GM04503 (cell line): ENCODE measurements at regions not wholly inside any gene's neighbourhood (a gene's known extent, or its start where the extent isn't known, plus 50 kb on each side); places are given as distances from the start of the nearest gene placed in this dataset.
A peak's percentile ranks its signal among the peaks of the same experiment; 100 is the strongest.

Experiments used
- DNase-seq: peaks from one replicate; pipeline ENCODE4 v3.0.0-alpha.2; 2012; ENCODE audit warnings: low read depth

DNA sequence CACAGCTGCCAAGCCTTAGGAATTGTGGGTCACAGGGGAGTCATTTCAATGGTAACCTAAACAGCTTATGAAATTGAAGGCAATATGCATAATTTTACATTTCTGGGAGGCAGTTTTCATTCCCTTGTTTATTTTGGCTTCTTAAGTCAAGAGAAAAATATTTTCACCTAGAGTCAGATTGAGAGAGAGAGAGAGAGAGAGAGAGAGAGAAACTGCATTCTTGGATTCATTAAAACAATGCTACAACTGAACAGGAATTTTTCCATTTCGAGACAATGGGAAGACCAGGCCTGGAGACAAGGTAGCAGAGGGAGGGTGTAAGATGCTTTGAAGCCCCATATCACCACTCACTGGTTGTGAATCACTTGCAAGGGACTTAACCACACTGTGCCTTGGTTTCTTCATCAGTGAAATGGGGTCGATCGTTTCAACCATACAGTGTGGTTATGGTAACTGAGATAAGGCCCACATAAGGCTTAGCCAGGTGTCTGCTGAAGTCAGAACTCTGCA is 224.7 kb upstream of the IRX3 start:
- peak; percentile 53 for DNase-seq

DNA sequence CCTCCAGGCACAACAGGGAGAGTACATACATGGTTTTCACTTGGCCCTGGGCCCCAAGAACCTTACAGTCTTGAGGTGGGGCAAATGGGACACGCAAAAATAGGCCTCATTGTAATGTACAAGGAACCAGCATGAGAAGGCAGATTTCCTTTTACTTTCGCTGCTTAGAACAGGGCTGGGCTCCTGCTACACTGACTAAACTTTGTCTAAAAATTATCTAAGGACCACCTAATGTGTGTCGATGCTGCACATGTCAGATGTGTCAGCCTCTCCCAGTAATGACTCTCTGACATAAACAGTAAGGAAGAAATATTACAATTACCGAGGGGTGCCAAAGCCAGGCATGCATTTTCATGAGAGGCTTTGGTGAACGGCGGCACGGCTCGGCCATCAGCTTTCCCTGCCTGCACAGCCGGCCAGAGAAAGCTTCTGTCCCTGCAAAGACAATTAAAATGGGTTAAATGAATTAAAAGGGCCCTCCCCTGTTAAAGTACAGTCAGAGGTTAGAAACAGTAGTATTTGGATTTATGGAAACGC is 224.2 kb upstream of the IRX3 start:
- DNase-seq = no peak

DNA sequence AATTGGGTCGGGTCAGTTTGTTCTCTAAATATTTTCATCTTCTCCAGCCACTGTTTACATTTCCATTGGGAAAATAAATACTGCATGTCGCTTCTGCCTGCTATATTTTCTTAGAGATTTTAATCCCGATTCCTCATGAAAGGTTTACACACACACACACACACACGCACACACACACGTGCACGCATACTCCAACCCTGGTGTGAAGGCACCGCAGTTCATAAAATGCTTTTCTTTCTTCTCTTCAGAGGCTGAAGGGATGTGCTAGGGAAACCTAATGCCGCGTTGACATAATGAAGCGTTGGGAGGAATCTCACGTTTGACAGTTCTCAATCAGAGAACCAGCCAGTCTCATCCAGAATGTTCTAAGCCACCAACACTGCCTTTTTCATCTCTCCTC is 222.9 kb upstream of the IRX3 start:
- DNase-seq = no peak

DNA sequence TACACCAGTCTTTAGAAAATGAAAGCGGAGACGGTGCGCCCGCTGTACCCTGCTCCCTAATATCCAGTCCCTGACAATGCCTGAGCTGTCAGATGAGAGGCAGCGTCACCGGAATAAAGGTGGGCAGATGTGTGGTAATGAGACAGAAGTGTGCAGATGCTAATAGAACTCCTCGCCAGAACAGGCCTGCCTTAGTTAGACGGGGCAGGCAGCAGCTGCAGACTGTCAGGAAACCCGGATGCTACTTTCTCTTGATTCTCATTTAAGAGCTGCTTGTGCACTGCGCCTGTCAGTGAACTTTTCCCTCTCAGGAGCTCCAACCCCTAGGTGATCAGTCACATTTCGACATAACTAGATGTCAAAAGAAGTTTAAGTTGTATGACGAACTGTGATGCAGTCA is 221.8 kb upstream of the IRX3 start:
- no peak for DNase-seq

DNA sequence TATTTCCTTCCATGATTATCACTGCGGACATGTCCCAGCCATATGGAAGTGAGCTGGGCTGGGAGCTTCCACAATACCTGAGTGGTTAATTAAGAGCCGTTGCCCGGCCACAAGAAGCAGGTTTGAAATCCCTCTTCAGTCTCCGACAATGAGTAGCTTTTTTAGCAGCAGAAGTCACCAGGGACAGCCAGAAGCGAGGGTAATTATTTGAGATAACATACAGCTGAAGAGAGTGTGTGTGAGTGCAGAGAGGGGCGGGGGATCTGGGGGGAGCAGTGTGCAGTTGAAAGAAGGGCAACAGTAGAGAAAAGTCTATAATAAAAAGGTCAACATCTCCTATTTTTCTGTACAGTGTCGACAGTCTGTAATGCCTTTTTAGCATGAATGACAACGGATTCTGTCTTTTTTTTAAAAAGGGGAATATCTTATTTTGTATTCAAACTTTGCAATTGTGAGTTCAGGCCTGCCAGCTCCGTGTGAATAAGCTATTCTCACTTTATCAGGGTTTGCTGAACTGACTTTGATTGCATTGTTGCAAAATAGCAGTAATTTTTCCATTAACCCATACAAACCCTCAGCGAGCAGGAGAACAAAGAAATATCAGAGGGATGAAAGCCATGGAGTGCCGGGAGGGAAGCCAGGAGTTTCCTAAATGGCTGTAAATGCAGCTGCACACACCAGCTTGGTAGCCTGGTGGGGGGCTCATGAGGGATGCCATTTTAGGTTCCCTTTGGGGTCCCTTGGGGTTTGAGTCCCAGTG is 220.3 kb upstream of the IRX3 start:
- DNase-seq = no peak

DNA sequence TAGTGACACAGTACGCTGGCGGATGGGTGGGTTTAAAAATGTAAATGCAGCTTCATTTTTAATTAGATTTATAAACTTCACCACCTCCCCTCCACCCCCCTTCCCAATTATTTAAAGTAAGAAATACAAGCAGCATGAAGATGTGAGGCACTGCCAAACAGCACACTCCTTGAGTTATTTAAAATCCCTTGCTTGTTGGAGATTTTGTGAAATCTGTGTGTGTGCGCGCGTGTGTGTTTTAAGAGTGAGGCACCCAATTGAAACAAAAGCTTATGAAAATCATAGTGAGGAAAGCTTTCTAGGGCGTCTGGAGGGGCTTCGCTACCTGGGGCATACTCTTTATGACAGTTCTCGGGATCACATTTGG is 219.6 kb upstream of the IRX3 start:
- DNase-seq = no peak

DNA sequence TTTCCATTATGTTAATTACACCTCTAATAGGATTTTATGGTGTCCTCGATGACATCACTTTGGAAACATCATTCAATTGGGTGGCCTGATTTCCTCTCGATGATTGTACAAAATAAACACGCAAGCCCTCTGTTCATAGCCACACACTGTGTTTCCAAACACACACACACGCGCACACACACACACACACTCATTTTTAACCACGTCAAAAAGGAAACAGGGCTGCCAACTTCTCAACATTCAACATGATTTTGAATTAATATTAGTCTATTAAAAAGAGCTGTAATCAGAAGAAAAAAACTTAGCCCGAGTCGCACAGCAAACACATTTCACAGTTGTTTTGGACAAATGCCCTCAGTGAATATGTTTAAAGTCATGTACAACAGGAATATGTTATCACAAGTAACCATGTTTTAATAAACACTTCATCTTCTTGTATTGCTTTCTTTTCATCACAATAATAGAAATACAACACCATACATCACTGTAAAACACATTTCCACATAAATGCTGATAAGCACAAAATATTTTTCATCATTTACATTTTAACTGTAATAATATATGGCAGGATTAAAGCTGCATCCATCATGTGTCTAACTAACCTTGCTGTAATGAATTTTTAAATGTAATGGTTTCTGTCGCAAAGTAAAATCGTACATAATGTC is 219.1 kb upstream of the IRX3 start:
- DNase-seq = no peak

DNA sequence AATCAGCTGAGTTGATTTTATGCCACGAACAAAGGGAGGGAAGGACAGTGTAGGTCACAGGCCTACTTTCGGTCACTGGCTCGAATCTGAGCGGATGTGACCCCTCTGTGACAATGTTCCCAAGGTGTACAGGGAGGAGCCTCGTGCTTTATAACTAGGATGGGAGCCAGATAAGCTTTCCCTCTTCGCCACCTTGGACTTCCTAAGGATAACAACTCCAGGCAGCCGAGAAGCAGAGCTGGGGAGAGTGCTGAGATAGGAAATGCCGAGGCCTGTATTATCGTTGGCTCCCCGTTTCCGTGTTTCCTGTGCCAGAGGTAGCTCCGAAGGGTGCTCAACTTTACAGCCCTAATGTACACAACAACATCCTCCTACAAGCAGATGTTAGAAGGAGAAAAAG is 217.8 kb upstream of the IRX3 start:
- no peak for DNase-seq

DNA sequence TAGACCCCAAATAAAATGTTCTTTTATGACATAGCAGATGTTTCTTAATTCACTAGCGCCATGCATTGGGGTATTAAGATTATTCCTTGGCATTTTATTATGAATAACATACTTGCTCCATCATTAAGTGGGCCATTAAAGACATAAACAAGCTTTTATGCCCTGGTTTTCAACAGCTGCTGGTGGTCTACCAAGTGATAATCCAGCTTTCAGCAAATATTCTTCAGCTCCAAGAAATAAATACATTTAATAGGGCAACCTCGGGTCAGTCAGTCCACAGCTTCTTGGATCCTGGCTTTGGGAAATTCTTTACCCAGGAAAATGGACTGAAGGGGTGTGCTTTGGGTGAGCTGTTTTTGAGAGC is 217.3 kb upstream of the IRX3 start:
- no peak for DNase-seq

DNA sequence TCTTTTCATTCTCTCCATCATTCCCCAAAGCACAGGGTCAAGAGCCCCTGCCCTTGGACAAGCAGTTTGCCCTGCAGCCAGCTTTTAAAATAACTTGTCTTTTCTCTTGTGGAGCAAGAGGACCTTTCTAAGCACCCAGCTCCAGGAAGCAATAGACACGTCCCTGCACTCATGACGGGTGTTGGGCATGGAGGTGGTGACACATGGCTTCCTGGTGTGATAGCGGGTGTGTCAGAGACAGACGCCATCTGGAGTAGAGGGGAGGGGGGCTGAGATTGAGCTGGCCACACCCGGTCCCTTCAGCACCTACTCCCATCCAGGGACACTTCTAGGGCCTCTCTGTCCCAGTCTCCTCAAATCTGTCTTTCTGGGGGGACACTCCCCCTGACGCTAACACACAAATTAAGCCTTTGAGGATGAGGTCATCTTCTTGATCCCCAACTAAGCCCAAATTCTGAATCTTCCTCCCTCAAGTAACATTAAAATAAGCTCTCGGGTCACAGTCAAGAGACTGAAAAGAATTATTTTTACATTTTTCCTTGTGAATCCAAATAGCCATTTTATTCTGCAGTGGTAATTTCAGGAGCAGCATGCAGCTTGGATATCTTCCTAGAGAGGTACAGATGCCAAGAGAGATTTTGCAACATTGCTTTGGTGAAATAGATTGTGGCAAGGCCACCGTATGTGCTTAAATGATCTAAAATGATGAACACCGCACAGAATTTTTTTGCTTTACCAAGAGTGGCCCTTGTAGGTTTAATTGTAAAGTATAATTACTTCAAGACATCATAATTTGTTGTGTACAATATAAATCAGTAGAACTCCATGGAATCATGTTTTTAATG is 216.6 kb upstream of the IRX3 start:
- DNase-seq = peak; percentile 42

DNA sequence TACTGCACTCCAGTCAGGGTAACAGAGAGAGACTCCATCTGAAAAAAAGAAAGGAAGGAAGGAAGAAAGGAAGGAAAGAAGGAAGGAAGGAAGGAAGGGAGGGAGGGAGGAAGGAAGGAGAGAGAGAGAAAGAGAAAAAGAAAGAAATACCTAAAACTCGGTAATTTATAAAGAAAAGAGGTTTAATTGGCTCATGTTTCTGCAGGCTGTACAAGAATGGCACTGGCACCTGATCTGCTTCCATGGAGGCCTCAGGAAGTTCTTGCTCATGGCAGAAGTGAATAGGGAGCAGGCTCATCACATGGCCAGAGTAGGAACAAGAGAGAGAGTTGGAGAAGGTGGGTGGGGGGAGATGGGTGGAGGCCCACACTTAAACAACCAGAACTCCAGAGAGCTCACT is 215.2 kb upstream of the IRX3 start:
- DNase-seq = no peak

DNA sequence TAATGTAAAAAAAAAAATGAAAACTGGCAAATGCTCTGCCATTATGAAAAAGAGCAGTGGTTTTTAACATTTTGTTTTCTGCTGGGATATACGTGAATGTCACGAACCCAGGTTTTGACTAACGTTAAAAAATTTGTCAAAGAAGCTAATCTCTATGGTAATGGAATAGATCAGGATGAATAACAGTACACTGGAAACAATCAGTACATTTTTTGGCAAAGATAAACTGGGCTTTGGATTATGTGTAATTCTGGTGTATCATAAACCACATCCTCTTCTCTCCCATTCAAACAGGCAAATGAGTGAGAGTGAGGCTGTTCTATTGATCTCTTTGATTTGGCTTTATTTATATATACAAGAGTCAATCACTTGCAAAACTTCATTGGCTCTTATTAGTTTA is 207.0 kb upstream of the IRX3 start:
- DNase-seq = no peak

DNA sequence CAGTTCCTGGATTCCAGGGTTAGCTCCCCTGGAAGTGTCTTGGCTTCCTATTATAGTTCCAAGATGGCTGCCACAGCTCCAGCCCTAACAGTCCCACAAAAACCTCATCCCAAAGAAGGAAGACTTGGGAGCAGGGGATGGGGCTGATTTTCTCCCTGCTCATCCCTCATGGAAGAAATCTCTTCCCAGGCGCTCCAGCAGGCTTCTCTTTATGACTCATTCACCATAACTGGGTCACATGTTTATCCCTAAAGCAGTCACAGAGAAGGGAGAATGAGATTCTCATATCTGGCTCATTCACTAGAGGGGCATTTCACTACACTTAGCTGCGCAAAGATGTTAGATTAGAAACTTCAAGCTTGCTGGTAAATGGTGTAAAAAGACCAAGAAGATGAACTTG is 206.5 kb upstream of the IRX3 start:
- no peak for DNase-seq

DNA sequence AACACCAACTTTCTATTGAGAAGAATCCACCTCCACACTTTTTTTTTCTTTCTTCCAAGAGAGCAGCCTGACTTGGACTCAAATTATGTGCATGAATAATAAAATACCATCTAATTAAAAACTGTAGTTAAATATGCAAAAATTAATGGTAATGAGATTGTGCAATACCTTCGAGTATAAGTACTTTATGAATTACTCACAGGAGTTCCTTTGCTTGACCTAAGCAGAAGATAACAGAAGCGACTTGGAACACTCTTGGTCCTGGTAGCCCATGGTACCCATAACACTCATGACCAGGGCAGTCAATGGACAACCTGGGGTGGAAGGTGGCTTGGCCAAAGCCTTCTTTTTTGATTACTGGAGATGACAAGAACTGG is 203.5 kb upstream of the IRX3 start:
- no peak for DNase-seq

DNA sequence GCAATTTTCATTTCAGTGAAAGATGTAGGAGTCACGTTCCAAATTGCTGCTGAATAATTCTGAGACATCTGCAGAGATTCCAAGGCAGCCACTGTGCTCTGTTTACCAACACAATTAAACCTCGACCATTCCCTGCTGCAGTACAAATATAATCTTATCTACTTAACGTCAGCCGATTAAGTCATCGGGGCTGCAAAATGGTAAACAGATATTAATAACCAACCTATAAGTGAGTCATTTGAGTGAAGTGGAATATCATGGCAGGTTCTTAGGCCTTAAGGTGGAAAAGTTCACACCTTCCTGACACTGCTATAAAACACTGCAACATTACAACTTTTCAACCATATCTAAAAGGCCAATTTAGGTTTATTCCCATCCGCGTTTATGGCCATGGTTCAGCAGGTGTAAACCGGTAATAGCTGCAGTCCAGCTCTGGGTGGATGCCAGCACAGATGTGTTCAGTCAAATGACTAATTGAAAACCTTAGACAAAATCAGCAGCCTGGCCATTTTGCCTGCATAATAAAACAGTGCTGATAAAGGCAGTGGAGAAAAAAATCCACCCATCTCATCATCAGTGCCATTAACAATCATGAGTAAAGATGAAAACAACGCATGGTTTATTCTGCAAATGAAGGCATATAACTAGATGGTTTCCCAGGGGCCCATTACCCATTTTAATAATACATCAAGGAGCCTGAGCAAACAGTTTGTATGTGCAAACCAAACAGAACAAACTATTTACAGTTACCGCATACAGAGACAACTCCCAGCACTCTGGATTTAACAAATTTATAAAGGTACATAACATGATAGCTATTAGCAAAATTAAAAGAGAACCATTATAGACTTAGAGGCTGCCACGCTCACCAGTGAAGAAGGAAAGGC is 202.9 kb upstream of the IRX3 start:
- DNase-seq = no peak

DNA sequence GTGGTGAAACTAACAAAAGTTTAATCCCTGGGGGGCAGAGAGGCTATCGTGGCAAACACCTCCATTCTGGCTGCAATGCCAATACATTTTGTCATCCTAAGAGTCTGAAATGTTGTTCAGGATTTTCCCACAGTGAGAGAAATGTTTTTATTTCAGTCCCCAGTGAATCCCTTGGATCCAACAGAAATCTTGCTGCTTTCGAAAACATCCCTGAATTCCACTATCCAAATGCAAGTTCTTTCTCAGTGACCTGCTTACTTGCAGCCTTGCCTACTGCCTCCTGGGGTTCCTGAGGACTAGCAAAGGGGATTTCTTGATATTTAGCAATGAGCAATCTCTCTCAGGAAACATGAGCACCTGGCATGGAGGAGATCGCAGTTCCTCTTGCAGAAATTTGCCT is 202.1 kb upstream of the IRX3 start:
- no peak for DNase-seq

DNA sequence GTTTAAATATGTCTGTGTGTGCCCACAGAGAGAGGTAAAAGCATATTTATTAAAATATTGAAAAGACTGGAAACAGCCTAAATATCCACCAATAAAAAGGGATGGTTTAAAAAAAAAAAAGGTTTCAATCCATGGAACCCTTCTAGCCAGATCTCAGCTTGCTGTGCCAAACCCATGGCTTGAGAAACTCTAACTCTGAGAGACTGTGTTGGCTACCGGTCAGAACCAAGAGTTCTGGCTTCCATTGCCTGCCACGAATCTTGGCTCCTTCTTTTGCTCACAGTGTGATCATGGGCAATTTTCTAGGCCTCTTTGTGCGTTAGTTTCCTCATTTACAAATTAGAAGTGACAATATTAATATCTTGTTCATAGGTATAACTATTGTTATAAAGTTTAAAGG is 201.3 kb upstream of the IRX3 start:
- no peak for DNase-seq

DNA sequence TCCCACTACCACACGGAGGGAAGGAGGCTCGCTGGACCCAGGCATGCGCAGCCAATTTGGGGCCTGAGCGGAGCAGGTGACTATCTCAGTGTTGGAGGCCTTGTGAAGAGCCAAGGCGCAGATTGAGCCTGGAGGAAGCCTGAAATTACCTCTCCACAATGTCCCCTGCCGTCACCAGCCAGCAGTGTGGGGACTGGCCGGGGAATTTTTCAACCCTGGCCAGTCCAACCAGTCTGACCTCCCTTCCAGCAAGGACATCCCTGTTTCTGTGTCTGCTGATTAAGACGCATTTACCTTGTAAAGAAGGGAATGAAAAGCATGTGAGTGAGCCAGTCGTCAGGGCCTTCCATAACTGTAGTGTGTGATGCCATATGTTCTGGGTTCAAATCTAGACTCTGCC is 198.1 kb upstream of the IRX3 start:
- no peak for DNase-seq

DNA sequence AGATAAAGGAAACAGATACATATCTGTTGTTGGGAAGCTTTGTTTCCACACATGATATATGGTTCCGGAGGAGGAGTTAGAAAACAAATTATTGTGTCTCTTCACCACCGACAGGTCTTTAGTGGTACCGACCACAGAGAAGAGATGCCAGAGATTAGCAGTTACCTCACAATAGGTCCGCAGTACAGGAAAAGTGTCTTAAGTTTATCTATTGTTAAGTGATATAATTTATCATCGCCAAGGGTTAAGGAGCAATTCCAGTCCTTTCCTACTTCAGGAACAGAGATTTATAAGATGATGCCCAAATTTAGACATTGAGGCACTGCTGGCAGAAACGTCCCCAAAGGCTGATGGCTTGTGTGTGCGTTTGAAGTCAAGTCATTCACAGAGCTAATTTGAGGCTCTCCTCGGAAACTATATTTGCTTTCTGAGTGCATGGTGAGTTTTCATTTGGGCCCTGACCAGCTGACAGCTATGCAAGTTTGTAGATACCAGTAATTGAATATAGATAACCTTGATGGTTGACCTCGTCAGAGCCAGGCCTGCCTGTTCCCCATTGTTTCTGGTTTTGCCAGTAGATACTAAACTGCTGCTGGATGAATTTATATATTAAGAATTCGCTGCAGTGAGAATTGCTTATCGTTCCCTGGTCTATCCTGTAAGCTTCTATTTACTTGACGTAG is 196.4 kb upstream of the IRX3 start:
- DNase-seq = no peak

DNA sequence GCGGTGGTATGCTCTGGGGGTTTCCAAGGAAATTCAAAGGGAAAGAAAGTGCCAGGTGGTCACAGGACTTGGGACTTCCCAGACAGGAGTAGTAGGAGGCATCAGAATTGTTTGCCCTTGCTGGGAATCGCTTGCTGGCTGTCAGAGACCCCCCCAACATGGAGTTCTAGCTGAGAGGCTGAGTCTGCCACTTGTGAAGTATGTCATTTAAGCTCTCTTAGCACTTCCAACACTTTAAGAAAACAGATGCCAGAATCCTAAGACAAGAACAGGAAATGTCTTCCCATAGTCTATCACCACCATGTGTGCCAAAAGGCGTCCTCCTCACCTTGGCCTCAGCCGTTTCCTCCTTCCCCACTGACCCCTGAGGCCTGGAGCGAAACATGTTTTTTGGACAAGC is 193.8 kb upstream of the IRX3 start:
- no peak for DNase-seq

DNA sequence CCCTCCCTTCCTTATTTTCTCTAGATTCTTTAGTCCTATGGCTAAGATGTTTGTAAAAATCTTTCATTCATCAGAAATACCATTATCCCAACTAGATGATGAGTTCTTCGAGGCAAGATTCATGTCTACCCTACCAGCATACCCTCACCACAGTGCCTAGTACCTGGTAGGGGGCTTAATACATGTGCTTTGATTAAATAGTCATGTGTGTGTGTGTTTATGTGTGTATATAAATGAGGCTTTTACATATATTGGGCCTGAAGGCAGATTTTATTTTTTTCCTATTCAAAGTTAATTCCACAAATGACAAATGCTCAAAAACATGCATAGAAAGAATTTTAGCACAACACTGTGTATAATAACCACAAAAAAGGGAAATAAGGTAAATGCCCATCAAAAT is 193.0 kb upstream of the IRX3 start:
- no peak for DNase-seq
